ENCODE measurements at regions not wholly inside any gene's neighbourhood (a gene's known extent, or its start where the extent isn't known, plus 50 kb on each side); places are given as distances from the start of the nearest gene placed in this dataset.

DNA sequence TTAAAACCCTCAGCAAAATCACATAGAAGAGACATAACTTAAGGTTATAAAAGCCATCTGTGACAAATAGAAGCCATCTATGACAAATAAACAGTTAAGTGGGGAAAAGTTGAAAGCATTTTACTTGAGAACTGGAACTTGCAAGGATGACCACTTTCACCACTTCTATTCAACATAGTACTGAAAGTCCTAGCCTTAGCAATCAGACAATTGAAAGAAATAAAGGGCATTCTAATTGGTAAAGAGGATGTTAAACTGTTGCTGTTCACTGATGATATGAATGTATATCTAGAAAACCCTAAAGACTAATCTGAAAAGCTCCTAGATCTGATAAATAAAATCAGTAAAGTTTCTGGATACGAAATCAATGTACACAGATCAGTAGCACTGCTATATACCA lies 186.9 kb upstream of the SATB1 start:
- WGBS = 89% methylated on average over 1 of the region's 1 CpG
- TF ChIP-seq, protein P1, sequence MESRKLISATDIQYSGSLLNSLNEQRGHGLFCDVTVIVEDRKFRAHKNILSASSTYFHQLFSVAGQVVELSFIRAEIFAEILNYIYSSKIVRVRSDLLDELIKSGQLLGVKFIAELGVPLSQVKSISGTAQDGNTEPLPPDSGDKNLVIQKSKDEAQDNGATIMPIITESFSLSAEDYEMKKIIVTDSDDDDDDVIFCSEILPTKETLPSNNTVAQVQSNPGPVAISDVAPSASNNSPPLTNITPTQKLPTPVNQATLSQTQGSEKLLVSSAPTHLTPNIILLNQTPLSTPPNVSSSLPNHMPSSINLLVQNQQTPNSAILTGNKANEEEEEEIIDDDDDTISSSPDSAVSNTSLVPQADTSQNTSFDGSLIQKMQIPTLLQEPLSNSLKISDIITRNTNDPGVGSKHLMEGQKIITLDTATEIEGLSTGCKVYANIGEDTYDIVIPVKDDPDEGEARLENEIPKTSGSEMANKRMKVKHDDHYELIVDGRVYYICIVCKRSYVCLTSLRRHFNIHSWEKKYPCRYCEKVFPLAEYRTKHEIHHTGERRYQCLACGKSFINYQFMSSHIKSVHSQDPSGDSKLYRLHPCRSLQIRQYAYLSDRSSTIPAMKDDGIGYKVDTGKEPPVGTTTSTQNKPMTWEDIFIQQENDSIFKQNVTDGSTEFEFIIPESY (IDR thresholded peaks at IDR 0.05) = no peak
- no peak for TF ChIP-seq SP1 (IDR thresholded peaks at IDR 0.05)
- TF ChIP-seq, protein P2, sequence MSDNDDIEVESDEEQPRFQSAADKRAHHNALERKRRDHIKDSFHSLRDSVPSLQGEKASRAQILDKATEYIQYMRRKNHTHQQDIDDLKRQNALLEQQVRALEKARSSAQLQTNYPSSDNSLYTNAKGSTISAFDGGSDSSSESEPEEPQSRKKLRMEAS (IDR thresholded peaks at IDR 0.05) = no peak
- TF ChIP-seq, protein P3, sequence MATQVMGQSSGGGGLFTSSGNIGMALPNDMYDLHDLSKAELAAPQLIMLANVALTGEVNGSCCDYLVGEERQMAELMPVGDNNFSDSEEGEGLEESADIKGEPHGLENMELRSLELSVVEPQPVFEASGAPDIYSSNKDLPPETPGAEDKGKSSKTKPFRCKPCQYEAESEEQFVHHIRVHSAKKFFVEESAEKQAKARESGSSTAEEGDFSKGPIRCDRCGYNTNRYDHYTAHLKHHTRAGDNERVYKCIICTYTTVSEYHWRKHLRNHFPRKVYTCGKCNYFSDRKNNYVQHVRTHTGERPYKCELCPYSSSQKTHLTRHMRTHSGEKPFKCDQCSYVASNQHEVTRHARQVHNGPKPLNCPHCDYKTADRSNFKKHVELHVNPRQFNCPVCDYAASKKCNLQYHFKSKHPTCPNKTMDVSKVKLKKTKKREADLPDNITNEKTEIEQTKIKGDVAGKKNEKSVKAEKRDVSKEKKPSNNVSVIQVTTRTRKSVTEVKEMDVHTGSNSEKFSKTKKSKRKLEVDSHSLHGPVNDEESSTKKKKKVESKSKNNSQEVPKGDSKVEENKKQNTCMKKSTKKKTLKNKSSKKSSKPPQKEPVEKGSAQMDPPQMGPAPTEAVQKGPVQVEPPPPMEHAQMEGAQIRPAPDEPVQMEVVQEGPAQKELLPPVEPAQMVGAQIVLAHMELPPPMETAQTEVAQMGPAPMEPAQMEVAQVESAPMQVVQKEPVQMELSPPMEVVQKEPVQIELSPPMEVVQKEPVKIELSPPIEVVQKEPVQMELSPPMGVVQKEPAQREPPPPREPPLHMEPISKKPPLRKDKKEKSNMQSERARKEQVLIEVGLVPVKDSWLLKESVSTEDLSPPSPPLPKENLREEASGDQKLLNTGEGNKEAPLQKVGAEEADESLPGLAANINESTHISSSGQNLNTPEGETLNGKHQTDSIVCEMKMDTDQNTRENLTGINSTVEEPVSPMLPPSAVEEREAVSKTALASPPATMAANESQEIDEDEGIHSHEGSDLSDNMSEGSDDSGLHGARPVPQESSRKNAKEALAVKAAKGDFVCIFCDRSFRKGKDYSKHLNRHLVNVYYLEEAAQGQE (IDR thresholded peaks at IDR 0.05) = no peak
- TF ChIP-seq NR2F2 (IDR thresholded peaks at IDR 0.05) = no peak
- no peak for TF ChIP-seq HNF4G (IDR thresholded peaks at IDR 0.05)
- TF ChIP-seq RAD21 (IDR thresholded peaks at IDR 0.05) = no peak
- TF ChIP-seq FOXA1 (IDR thresholded peaks at IDR 0.05) = no peak
- TF ChIP-seq HNF4A (conservative IDR thresholded peaks at IDR 0.05) = no peak
- no peak overlapping the region for H3K4me3 ChIP-seq (ENCODE audit: low read depth in 1 of 3, low read length in 3 of 3)
- H3K36me3 ChIP-seq (ENCODE audit: control insufficient read depth in 4 of 4, insufficient read depth in 3 of 4, low read depth in 1 of 4, low read length in 3 of 4) = no peaks in the 10 kb centered on the region
- H3K9ac ChIP-seq (ENCODE audit: low read depth in 1 of 2, low read length in 2 of 2) = no peak overlapping the region
- H3K27me3 ChIP-seq (ENCODE audit: control insufficient read depth in 4 of 4, insufficient read depth in 4 of 4, low read length in 3 of 4) = no peaks in the 10 kb centered on the region
- DNase-seq (ENCODE audit: low spot score) = no peak
- H3K4me1 ChIP-seq (ENCODE audit: control insufficient read depth in 4 of 4, insufficient read depth in 4 of 4, low read length in 3 of 4) = no peaks in the 10 kb centered on the region
- peaks cover 0 to 3% (median 0%) of the 10 kb centered on the region in 4 donors for H3K9me3 ChIP-seq (ENCODE audit: control insufficient read depth in 4 of 4, low read length in 3 of 4)
- no peak overlapping the region for H3K27ac ChIP-seq (ENCODE audit: low read depth in 1 of 2, low read length in 2 of 2)

DNA sequence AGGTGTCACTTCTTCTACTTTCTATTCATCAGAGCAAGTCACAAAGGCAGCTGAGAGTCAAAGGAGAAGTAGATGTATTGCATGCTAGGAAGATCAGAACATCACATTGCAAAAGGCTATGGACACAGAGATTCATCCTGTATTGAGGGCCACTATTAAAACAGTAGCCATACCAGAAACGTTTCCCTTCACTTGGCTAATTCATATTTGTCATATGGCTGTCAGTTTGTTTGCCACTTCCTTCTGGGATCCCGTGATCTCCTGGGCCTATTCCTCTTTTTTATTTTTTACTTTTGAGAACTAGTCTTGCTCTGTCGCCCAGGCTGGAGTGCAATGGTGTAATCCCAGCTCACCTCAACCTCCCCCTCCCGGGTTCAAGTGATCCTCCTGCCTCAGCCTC lies 184.0 kb upstream of the SATB1 start:
- no peak overlapping the region for H3K4me3 ChIP-seq (ENCODE audit: low read depth in 1 of 3, low read length in 3 of 3)
- no peaks in the 10 kb centered on the region for H3K36me3 ChIP-seq (ENCODE audit: control insufficient read depth in 4 of 4, insufficient read depth in 3 of 4, low read depth in 1 of 4, low read length in 3 of 4)
- peaks cover 0 to 3% (median 0%) of the 10 kb centered on the region in 4 donors for H3K9me3 ChIP-seq (ENCODE audit: control insufficient read depth in 4 of 4, low read length in 3 of 4)
- DNase-seq (ENCODE audit: low spot score) = no peak
- no peaks in the 10 kb centered on the region for H3K27me3 ChIP-seq (ENCODE audit: control insufficient read depth in 4 of 4, insufficient read depth in 4 of 4, low read length in 3 of 4)
- H3K9ac ChIP-seq (ENCODE audit: low read depth in 1 of 2, low read length in 2 of 2) = no peak overlapping the region
- no peak overlapping the region for H3K27ac ChIP-seq (ENCODE audit: low read depth in 1 of 2, low read length in 2 of 2)
- TF ChIP-seq RXRA (IDR thresholded peaks at IDR 0.05) (no peak), YY1 (IDR thresholded peaks at IDR 0.05) (no peak), JUND (IDR thresholded peaks at IDR 0.05) (no peak)
- TF ChIP-seq, protein P4, sequence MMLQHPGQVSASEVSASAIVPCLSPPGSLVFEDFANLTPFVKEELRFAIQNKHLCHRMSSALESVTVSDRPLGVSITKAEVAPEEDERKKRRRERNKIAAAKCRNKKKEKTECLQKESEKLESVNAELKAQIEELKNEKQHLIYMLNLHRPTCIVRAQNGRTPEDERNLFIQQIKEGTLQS (IDR thresholded peaks at IDR 0.05) = no peak
- no peaks in the 10 kb centered on the region for H3K4me1 ChIP-seq (ENCODE audit: control insufficient read depth in 4 of 4, insufficient read depth in 4 of 4, low read length in 3 of 4)
- WGBS = 71% methylated on average over 4 of the region's 4 CpGs

DNA sequence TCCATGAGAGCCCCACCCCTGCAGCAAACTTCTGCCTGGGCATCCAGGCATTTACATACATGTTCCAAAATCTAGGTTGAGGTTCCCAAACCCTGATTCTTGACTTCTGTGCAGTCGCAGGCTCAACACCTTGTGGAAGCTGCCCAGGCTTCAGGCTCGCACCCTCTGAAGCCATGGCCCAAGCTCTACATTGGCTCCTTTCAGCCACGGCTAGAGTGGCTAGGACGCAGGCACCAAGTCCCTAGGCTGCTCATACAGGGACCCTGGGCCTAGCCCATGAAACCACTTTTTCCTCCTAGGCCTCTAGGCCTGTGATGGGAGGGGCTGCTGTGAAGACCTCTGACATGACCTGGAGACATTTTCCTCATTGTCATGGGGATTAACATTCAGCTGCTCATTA lies 172.8 kb upstream of the SATB1 start:
- Histone ChIP-seq H3K27ac (ENCODE audit: low read depth in 1 of 2, low read length in 2 of 2) (no peak overlapping the region), H3K4me3 (ENCODE audit: low read depth in 1 of 3, low read length in 3 of 3) (no peak overlapping the region), H3K4me1 (ENCODE audit: control insufficient read depth in 4 of 4, insufficient read depth in 4 of 4, low read length in 3 of 4) (no peaks in the 10 kb centered on the region), H3K27me3 (ENCODE audit: control insufficient read depth in 4 of 4, insufficient read depth in 4 of 4, low read length in 3 of 4) (no peaks in the 10 kb centered on the region), H3K36me3 (ENCODE audit: control insufficient read depth in 4 of 4, insufficient read depth in 3 of 4, low read depth in 1 of 4, low read length in 3 of 4) (no peaks in the 10 kb centered on the region), H3K9me3 (ENCODE audit: control insufficient read depth in 4 of 4, low read length in 3 of 4) (peaks cover 0 to 2% (median 0%) of the 10 kb centered on the region in 4 donors), H3K9ac (ENCODE audit: low read depth in 1 of 2, low read length in 2 of 2) (no peak overlapping the region)
- TF ChIP-seq HNF4A (conservative IDR thresholded peaks at IDR 0.05) = no peak
- 93% methylated on average over 4 of the region's 4 CpGs for WGBS
- DNase-seq (ENCODE audit: low spot score) = no peak

Data from liver (tissue), 7 donors.